Right lobe of liver (tissue), 6 donors: ENCODE measurements at regions not wholly inside any gene's neighbourhood (a gene's known extent, or its start where the extent isn't known, plus 50 kb on each side); places are given as distances from the start of the nearest gene placed in this dataset.
A peak's percentile ranks its signal among the peaks of the same experiment; 100 is the strongest.

Experiments
- ATAC-seq, 4 donors: fragments of 200-7000 bp; cut with Tn5 transposase; one replicate each; pipeline ENCODE4 v1.9.1; 2020; ENCODE audit warnings: mild to moderate bottlenecking in 4 of 4, moderate library complexity in 4 of 4
- DNase-seq, 3 donors: peaks; one replicate each; pipeline ENCODE4 v3.0.0-alpha.2; 2020
- H3K27ac ChIP-seq, 3 donors: fragments of 200-600 bp; one replicate each; pipeline ENCODE4 v1.8.0; 2022
- H3K27me3 ChIP-seq, 2 donors: fragments of 200-600 bp; one replicate each; pipeline ENCODE4 v1.8.0; 2022
- H3K36me3 ChIP-seq, 4 donors: fragments of 200-600 bp; sonication (generic) in 1 of 4; one replicate each; pipeline versions ENCODE4 v1.5.1 to v1.8.0; 2017 to 2022; ENCODE audit warnings: control low read depth in 1 of 4
- H3K4me1 ChIP-seq, 4 donors: fragments of 200-600 bp; sonication (generic) in 1 of 4; one replicate each; pipeline versions ENCODE4 v1.5.1 to v1.8.0; 2017 to 2022; ENCODE audit warnings: control low read depth in 1 of 4
- H3K4me3 ChIP-seq, 3 donors: fragments of 200-600 bp; one replicate each; pipeline ENCODE4 v1.8.0; 2022
- H3K9me3 ChIP-seq, 4 donors: fragments of 200-600 bp; sonication (generic) in 1 of 4; one replicate each; pipeline versions ENCODE4 v1.5.1 to v1.8.0; 2017 to 2022; ENCODE audit warnings: control low read depth in 1 of 4
- POLR2A ChIP-seq: fragments of 450-650 bp; IDR thresholded peaks from one replicate; pipeline ENCODE4 v1.6.1; 2017; ENCODE audit warnings: antibody characterized with exemption, mild to moderate bottlenecking
- WGBS: methylation state at CpG from one replicate; pipeline ENCODE4 v1.1.6; 2018; ENCODE audit warnings: low coverage, low lambda C conversion rate; ENCODE audit not compliant: insufficient coverage; ENCODE audit errors: missing lambda C conversion rate; 5-methylcytosine and 5-hydroxymethylcytosine counted together
- intact Hi-C, 2 donors: fragments of 100-400 bp; cut with DNase I; formaldehyde crosslinking; loops; one replicate each; pipeline versions ENCODE4 v1.11.2 to v1.14.1; 2022
- TF ChIP-seq, protein P1 (sequence below), 4 donors: fragments of 200-600 bp in 3 of 4; fragments of 450-650 bp in 1 of 4; IDR thresholded peaks; one replicate each; pipeline versions ENCODE4 v1.5.1 to v1.8.0; 2016 to 2022; ENCODE audit warnings: antibody characterized with exemption in 4 of 4, mild to moderate bottlenecking in 2 of 4
- donor health status: DM: no; HTN: yes; CAD: no.
- donor health status: DM: no; HTN: no; CAD: no.
- donor health status: DM: no; HTN: no; CAD: no.
- donor health status: DM: no; HTN: yes; CAD: no.
- donor health status: DM: no; HTN: yes; CAD: no.

DNA sequence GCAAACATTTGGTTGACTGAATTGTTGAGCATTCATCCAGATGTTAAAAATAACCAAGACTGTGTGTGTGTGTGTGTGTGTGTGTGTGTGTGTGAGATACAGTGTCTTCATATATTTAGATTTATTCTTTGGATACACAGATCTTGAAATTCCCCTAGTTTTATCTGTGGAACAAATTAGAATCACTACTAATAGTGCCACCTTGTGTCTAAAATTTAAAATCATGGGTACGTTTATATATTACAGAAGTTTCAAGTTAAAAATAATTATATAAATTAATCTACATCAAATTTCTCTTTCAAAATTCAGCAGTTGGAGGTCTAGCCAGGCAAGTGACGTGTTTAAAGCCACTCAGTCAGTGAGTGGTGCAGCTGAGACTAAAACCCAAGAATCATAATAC, 1566.2 kb upstream of the TENM4 start:
- H3K27me3 ChIP-seq, result no peaks in the 10 kb centered on the region
- WGBS, result 0% methylated on average over 2 of the region's 2 CpGs
- intact Hi-C loops, result no loop called here
- no peaks in the 10 kb centered on the region for H3K4me1 ChIP-seq
- H3K9me3 ChIP-seq, result no peaks in the 10 kb centered on the region
- no peak for ATAC-seq
- TF ChIP-seq, protein P1, sequence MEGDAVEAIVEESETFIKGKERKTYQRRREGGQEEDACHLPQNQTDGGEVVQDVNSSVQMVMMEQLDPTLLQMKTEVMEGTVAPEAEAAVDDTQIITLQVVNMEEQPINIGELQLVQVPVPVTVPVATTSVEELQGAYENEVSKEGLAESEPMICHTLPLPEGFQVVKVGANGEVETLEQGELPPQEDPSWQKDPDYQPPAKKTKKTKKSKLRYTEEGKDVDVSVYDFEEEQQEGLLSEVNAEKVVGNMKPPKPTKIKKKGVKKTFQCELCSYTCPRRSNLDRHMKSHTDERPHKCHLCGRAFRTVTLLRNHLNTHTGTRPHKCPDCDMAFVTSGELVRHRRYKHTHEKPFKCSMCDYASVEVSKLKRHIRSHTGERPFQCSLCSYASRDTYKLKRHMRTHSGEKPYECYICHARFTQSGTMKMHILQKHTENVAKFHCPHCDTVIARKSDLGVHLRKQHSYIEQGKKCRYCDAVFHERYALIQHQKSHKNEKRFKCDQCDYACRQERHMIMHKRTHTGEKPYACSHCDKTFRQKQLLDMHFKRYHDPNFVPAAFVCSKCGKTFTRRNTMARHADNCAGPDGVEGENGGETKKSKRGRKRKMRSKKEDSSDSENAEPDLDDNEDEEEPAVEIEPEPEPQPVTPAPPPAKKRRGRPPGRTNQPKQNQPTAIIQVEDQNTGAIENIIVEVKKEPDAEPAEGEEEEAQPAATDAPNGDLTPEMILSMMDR (IDR thresholded peaks at IDR 0.05), result peak in 3 of 4 donors; percentile 6 to 10 (median 9)
- TF ChIP-seq POLR2A, result no peak
- no peak overlapping the region for H3K4me3 ChIP-seq
- H3K27ac ChIP-seq, result no peak overlapping the region
- DNase-seq, result no peak
- no peaks in the 10 kb centered on the region for H3K36me3 ChIP-seq

DNA sequence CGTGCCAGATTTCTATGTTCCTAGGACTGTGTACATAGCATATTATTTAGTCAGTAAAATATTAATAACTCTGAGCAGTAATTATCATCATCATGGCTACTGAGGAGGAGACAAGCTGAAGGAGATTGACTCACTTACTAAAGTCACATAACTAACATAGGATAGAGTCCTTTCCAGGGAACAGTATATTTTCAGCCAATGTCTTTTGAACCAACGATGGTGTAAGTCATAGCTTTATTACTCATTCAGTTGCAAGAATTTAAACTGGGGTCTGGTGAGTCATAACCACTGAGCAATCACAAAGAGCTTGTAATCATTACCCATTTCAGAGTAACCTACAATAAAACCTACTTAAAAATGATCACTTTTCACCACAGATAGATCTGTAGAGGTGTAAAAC, 1564.8 kb upstream of the TENM4 start:
- ATAC-seq, result no peak
- intact Hi-C loops, result no loop called here
- Histone ChIP-seq H3K9me3 (no peaks in the 10 kb centered on the region), H3K4me1 (no peaks in the 10 kb centered on the region), H3K4me3 (no peak overlapping the region), H3K36me3 (no peaks in the 10 kb centered on the region), H3K27me3 (no peaks in the 10 kb centered on the region), H3K27ac (no peak overlapping the region)
- TF ChIP-seq, protein P1 (IDR thresholded peaks at IDR 0.05), result no peak
- TF ChIP-seq POLR2A, result no peak
- DNase-seq, result no peak
- 35% methylated on average over 2 of the region's 2 CpGs for WGBS

DNA sequence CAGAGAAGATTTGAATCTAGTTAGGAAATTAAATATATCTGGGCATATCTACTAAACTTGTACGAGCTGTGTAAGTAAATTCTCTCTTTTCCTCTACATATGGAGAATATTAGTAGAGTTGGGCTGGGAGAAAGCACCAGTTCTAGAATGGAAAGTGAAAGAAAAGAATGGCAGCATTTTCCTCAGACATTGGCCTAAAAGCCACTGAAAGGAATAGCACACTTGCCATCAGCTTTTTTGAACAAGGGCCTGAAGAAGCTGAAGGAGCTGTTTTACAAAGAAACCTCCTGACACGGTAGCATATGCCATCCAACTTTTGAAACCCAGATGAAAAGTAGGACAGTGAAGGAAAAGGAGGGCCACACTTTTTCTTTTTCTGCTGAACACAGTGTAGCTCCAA, 1563.7 kb upstream of the TENM4 start:
- ATAC-seq (no peak), DNase-seq (no peak)
- no peaks in the 10 kb centered on the region for H3K27me3 ChIP-seq
- H3K36me3 ChIP-seq, result no peaks in the 10 kb centered on the region
- no peaks in the 10 kb centered on the region for H3K4me1 ChIP-seq
- WGBS, result 57% methylated on average over 2 of the region's 2 CpGs
- H3K9me3 ChIP-seq, result no peaks in the 10 kb centered on the region
- no peak overlapping the region for H3K27ac ChIP-seq
- H3K4me3 ChIP-seq, result no peak overlapping the region
- no peak for TF ChIP-seq POLR2A
- TF ChIP-seq, protein P1 (IDR thresholded peaks at IDR 0.05), result no peak
- intact Hi-C loops, result no loop called here

DNA sequence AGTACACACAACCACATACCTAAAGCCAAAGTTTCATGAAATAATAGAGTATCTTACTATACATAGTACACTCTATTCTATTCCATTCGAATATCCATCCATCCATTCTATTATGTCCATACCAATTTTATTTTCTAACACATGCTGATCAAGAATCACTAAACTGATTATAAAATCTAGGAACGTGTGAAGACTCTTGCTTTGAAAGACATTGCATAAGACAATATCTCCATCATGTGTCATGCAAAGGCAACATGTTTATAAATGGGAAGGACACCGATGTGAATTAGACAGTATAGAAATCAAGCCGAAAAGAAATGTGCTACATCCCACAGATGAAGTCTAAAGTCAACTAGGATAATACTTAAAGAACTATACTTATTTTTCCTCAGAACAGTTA, 1561.5 kb upstream of the TENM4 start:
- intact Hi-C loops, result no loop called here
- H3K27ac ChIP-seq, result no peak overlapping the region
- H3K27me3 ChIP-seq, result no peaks in the 10 kb centered on the region
- no peak for DNase-seq
- no peak overlapping the region for H3K4me3 ChIP-seq
- H3K36me3 ChIP-seq, result no peaks in the 10 kb centered on the region
- no peaks in the 10 kb centered on the region for H3K9me3 ChIP-seq
- 67% methylated on average over 4 of the region's 4 CpGs for WGBS
- no peak for ATAC-seq
- TF ChIP-seq POLR2A, result no peak
- TF ChIP-seq, protein P1 (IDR thresholded peaks at IDR 0.05), result no peak
- no peaks in the 10 kb centered on the region for H3K4me1 ChIP-seq

DNA sequence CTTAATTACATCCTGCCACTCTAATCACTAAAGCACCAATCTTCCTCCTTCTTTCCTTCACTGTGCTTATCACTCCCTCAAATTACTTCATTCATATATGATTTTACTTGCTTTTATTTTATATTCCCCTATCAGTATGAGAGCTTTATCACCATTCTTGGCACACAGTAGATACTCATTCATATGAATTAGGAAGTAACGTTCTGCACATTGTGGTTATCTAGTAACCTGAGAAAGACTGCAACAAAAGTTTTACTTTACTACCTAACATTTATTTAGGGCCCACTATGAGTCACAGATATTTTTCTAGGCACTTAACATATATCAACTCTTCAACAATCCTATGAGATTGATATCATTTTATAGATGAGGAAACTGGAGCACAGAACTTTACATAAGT, 1559.9 kb upstream of the TENM4 start:
- DNase-seq (no peak), ATAC-seq (no peak)
- Histone ChIP-seq H3K27ac (no peak overlapping the region), H3K36me3 (no peaks in the 10 kb centered on the region), H3K9me3 (no peaks in the 10 kb centered on the region), H3K4me3 (no peak overlapping the region), H3K4me1 (no peaks in the 10 kb centered on the region), H3K27me3 (no peaks in the 10 kb centered on the region)
- no peak for TF ChIP-seq POLR2A
- TF ChIP-seq, protein P1 (IDR thresholded peaks at IDR 0.05), result no peak
- WGBS, result 28% methylated on average over 1 of the region's 1 CpG
- intact Hi-C loops, result no loop called here
